Mesenchymal stem cell (in vitro differentiated cells and primary cell): ENCODE measurements at regions not wholly inside any gene's neighbourhood (a gene's known extent, or its start where the extent isn't known, plus 50 kb on each side); places are given as distances from the start of the nearest gene placed in this dataset. TPM values are rescaled to one million over a fixed set of nuclear protein-coding genes. Genes with fewer than 3 reads are reported as not detected.

Experiments used
- small RNA-seq: library from polyadenylated mRNA; stranded (forward); fragments of <200 nt; extraction: miRNeasy Mini kit (QIAGEN cat#:217004); gene quantifications from one replicate; pipeline ENCODE3, GENCODE V24; 2013; ENCODE audit warnings: low read depth

Small RNAs in the stretch of these regions (small RNA-seq; reads per million reads assigned to genes)
- not detected for gene AC009101.1
- gene AC009161.2, result not detected
- gene AC018846.1, result not detected
- gene AC138305.3, result not detected
- gene RNU6-21P, result not detected
